ENCODE measurements at regions not wholly inside any gene's neighbourhood (a gene's known extent, or its start where the extent isn't known, plus 50 kb on each side); places are given as distances from the start of the nearest gene placed in this dataset.

GRCh38 chr17:63306855-63307254, 139.3 kb downstream of the CYB561 start:
- Histone ChIP-seq H3K18ac (ENCODE audit: insufficient read length, low read depth, low read length) (no peak overlapping the region), H2BK15ac (ENCODE audit: low read depth, low read length) (no peak overlapping the region), H3T11ph (ENCODE audit: low read length) (no peak overlapping the region), H3K14ac (ENCODE audit: insufficient read depth, low read length) (no peak overlapping the region), H3K4ac (ENCODE audit: low read depth, low read length) (no peak overlapping the region), H2BK20ac (ENCODE audit: low read depth, low read length, poor library complexity, severe bottlenecking) (no peak overlapping the region), H3K23me2 (ENCODE audit: insufficient read length, low read depth, low read length, poor library complexity, severe bottlenecking) (no peaks in the 10 kb centered on the region), H3K4me1 (ENCODE audit: insufficient read depth, low read length) (no peaks in the 10 kb centered on the region), H4K8ac (replicated peaks; ENCODE audit: insufficient read length, low read depth, low read length) (no peak overlapping the region), H2AFZ (ENCODE audit: low read length) (no peak overlapping the region), H2BK120ac (ENCODE audit: low read depth, low read length, poor library complexity, severe bottlenecking) (no peak overlapping the region), H3K9ac (ENCODE audit: extremely low read depth, insufficient read length, low read length) (no peak overlapping the region), H3K23ac (ENCODE audit: insufficient read length, low read depth, low read length) (no peak overlapping the region), H4K20me1 (ENCODE audit: control insufficient read depth, insufficient read depth, insufficient read length) (no peaks in the 10 kb centered on the region), H2BK5ac (ENCODE audit: insufficient read length, low read length) (no peak overlapping the region), H2AK5ac (ENCODE audit: insufficient read length, low read length) (no peak overlapping the region), H3K27ac (ENCODE audit: insufficient read length, low read depth, low read length) (no peak overlapping the region), H3K4me2 (ENCODE audit: insufficient read depth, insufficient read length, low read length) (no peak overlapping the region), H3K56ac (ENCODE audit: insufficient read length, low read depth, low read length) (no peak overlapping the region), H4K91ac (ENCODE audit: insufficient read length, low read depth, low read length) (no peak overlapping the region), H3K27me3 (ENCODE audit: insufficient read depth, low read length) (no peaks in the 10 kb centered on the region), H3K79me2 (ENCODE audit: insufficient read depth, low read length) (no peaks in the 10 kb centered on the region), H2BK12ac (ENCODE audit: insufficient read length, low read depth, low read length) (no peak overlapping the region), H4K5ac (ENCODE audit: insufficient read length, low read depth, low read length) (no peak overlapping the region), H3K79me1 (ENCODE audit: insufficient read depth, low read depth, low read length, poor library complexity, severe bottlenecking) (no peaks in the 10 kb centered on the region), H3K9me3 (ENCODE audit: control insufficient read depth, low read depth, low read length) (no peaks in the 10 kb centered on the region)
- Mint-ChIP-seq H3K36me3 (ENCODE audit: insufficient read depth in 1 of 3, low read depth in 3 of 3) (peaks cover 0 to 7% (median 0%) of the 10 kb centered on the region in 3 experiments; a peak in 2 of 7 replicates), H3K4me1 (0 out of 4 replicates have a peak, but pooled peaks cover 0 to 2% of the 10 kb centered on the region in 2 experiments), H3K4me3 (no peak overlapping the region), H3K27me3 (ENCODE audit: low read depth) (no peaks in the 10 kb centered on the region), H3K9me3 (peaks cover 0 to 11% of the 10 kb centered on the region in 2 experiments; a peak in 4 of 5 replicates), H3K27ac (no peak overlapping the region)
- no peak for DNase-seq
- WGBS (ENCODE audit: extremely low coverage, insufficient read length, low lambda C conversion rate) = no CpG with 5 or more reads among the region's 3 CpGs
- TF ChIP-seq CTCF (conservative IDR thresholded peaks at IDR 0.05) = no peak
